Smooth muscle cell (in vitro differentiated cells): ENCODE measurements at regions not wholly inside any gene's neighbourhood (a gene's known extent, or its start where the extent isn't known, plus 50 kb on each side); places are given as distances from the start of the nearest gene placed in this dataset.

Source experiments
- DNase-seq: peaks from one replicate; lab custom pipeline; 2025; ENCODE audit not compliant: unreplicated experiment; lab: John Stamatoyannopoulos, UW
- H2AFZ ChIP-seq: fragments of 200-600 bp; sonication (generic); 2 replicates; pipeline ENCODE4 v1.6.0; 2016; ENCODE audit warnings: antibody characterized with exemption, low read depth, mild to moderate bottlenecking
- H3F3A ChIP-seq: fragments of 200-600 bp; sonication (generic); 2 replicates; pipeline ENCODE4 v1.6.0; 2017; ENCODE audit warnings: antibody characterized with exemption, low read depth
- H3K27ac ChIP-seq: fragments of 200-600 bp; sonication (generic); 2 replicates; pipeline ENCODE4 v1.5.1; 2016; ENCODE audit warnings: low read depth, mild to moderate bottlenecking
- H3K27me3 ChIP-seq: fragments of 200-600 bp; sonication (generic); 2 replicates; pipeline ENCODE4 v1.6.1; 2016; ENCODE audit warnings: low read depth, mild to moderate bottlenecking
- H3K36me3 ChIP-seq: fragments of 200-600 bp; sonication (generic); 2 replicates; pipeline ENCODE4 v1.5.1; 2016; ENCODE audit warnings: low read depth
- H3K4me1 ChIP-seq: fragments of 200-600 bp; sonication (generic); 2 replicates; pipeline ENCODE4 v1.5.1; 2016; ENCODE audit warnings: low read depth
- H3K4me2 ChIP-seq: fragments of 200-600 bp; sonication (generic); 2 replicates; pipeline ENCODE4 v1.6.0; 2016; ENCODE audit warnings: mild to moderate bottlenecking
- H3K4me3 ChIP-seq: fragments of 200-600 bp; sonication (generic); 2 replicates; pipeline ENCODE4 v1.5.1; 2016; ENCODE audit warnings: mild to moderate bottlenecking
- H3K79me2 ChIP-seq: fragments of 200-600 bp; sonication (generic); 2 replicates; pipeline ENCODE4 v1.6.0; 2016; ENCODE audit warnings: low read depth, mild to moderate bottlenecking
- H3K9ac ChIP-seq: fragments of 200-600 bp; sonication (generic); 2 replicates; pipeline ENCODE4 v1.6.0; 2016; ENCODE audit warnings: low read depth
- H3K9me3 ChIP-seq: fragments of 200-600 bp; sonication (generic); replicated peaks from 2 replicates; pipeline ENCODE4 v1.5.1; 2016; ENCODE audit warnings: low read depth
- H4K20me1 ChIP-seq: fragments of 200-600 bp; sonication (generic); 2 replicates; pipeline ENCODE4 v1.6.0; 2016; ENCODE audit warnings: low read depth
- WGBS: methylation state at CpG from one replicate; pipeline ENCODE4 v1.1.7; 2016; ENCODE audit warnings: low lambda C conversion rate; 5-methylcytosine and 5-hydroxymethylcytosine counted together
- TF ChIP-seq, protein P1 (sequence below): fragments of 200-600 bp; sonication (generic); IDR thresholded peaks from 2 replicates; pipeline ENCODE4 v1.5.1; 2017; ENCODE audit warnings: borderline replicate concordance, mild to moderate bottlenecking, antibody characterized with exemption; ENCODE audit not compliant: insufficient read depth, poor library complexity, severe bottlenecking

DNA sequence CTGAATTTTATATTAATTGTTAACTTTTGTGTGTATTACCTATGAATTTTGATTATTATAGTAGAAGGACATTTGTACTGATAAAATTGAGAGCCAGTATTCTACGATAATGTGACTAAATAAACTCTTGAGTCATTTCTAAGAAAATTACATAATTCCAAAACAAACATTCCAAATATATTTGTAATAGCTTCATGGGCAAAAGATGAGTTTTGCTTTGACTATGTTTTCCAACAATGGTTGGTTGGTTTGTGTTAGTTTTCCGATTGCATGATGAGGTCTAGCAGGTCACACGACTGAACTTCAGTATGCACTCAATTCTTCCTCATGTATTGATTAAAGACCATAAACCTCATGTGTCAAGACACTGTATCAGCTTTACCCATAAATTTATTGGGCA, 71.7 kb upstream of the WDR75 start:
- 75% methylated on average over 3 of the region's 3 CpGs for WGBS
- Histone ChIP-seq H3K4me1 (no peaks in the 10 kb centered on the region), H3K9me3 (no peaks in the 10 kb centered on the region), H3K9ac (no peak overlapping the region), H4K20me1 (no peaks in the 10 kb centered on the region), H3K79me2 (no peaks in the 10 kb centered on the region), H3K4me2 (no peak overlapping the region), H3F3A (no peaks in the 10 kb centered on the region), H3K27ac (no peak overlapping the region), H3K27me3 (no peaks in the 10 kb centered on the region), H2AFZ (no peak overlapping the region), H3K36me3 (no peaks in the 10 kb centered on the region), H3K4me3 (no peak overlapping the region)
- no peak for DNase-seq
- TF ChIP-seq, protein P1, sequence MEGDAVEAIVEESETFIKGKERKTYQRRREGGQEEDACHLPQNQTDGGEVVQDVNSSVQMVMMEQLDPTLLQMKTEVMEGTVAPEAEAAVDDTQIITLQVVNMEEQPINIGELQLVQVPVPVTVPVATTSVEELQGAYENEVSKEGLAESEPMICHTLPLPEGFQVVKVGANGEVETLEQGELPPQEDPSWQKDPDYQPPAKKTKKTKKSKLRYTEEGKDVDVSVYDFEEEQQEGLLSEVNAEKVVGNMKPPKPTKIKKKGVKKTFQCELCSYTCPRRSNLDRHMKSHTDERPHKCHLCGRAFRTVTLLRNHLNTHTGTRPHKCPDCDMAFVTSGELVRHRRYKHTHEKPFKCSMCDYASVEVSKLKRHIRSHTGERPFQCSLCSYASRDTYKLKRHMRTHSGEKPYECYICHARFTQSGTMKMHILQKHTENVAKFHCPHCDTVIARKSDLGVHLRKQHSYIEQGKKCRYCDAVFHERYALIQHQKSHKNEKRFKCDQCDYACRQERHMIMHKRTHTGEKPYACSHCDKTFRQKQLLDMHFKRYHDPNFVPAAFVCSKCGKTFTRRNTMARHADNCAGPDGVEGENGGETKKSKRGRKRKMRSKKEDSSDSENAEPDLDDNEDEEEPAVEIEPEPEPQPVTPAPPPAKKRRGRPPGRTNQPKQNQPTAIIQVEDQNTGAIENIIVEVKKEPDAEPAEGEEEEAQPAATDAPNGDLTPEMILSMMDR: no peak

DNA sequence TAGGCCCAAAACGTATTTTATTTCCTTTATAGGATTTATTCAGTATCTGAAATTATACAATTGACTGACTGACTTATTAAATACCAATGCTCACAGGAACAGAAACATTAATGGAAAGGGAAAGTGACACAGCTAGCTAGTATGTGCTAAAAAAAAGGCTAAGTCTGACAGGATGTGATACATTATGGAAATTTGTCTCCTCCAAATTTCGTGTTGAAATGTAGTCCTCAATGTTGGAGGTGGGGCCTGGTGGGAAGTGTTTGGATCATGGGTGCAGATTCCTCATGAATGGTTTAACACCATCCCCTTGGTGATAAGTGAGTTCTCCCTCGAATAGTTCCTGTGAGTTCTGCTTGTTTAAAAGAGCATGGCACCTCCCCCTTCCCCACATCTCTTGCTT, 70.6 kb upstream of the WDR75 start:
- H2AFZ ChIP-seq: no peak overlapping the region
- no peaks in the 10 kb centered on the region for H3F3A ChIP-seq
- no peaks in the 10 kb centered on the region for H3K27me3 ChIP-seq
- no peaks in the 10 kb centered on the region for H3K9me3 ChIP-seq
- TF ChIP-seq, protein P1: no peak
- H3K27ac ChIP-seq: no peak overlapping the region
- WGBS: 51% methylated on average over 3 of the region's 3 CpGs
- H3K9ac ChIP-seq: no peak overlapping the region
- no peak overlapping the region for H3K4me2 ChIP-seq
- H3K36me3 ChIP-seq: no peaks in the 10 kb centered on the region
- no peaks in the 10 kb centered on the region for H3K4me1 ChIP-seq
- no peak for DNase-seq
- no peak overlapping the region for H3K4me3 ChIP-seq
- H4K20me1 ChIP-seq: no peaks in the 10 kb centered on the region
- no peaks in the 10 kb centered on the region for H3K79me2 ChIP-seq

DNA sequence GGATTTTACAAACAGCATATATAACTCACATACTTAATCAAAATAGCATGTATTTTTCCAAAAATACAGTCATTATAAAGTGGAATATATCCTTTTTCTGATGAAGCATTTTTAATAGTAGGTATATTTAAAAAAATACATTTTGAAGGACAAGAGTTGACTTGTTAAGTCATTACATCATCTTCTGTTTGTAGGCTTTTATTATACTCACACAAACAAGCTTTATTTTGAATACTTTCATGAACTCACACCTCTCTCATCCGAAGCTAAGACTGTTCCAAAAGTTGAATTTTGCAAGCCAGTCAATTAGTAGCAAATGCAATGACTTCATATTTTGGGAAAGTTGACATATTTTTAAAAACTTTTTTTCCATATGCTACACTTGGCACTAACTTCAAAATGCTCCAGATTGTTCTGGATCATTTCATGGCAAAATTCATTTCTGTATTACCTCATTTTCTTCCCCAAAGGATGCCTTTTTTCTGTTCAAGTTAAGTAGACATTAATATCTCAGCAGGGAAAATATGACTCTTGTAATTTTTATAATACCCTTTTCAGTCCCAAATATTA, 68.5 kb upstream of the WDR75 start:
- WGBS: 83% methylated on average over 1 of the region's 1 CpG
- Histone ChIP-seq H3F3A (no peaks in the 10 kb centered on the region), H3K79me2 (no peaks in the 10 kb centered on the region), H3K4me3 (no peak overlapping the region), H3K4me1 (no peaks in the 10 kb centered on the region), H4K20me1 (no peaks in the 10 kb centered on the region), H2AFZ (no peak overlapping the region), H3K9me3 (no peaks in the 10 kb centered on the region), H3K9ac (no peak overlapping the region), H3K36me3 (no peaks in the 10 kb centered on the region), H3K27me3 (no peaks in the 10 kb centered on the region), H3K27ac (no peak overlapping the region), H3K4me2 (no peak overlapping the region)
- TF ChIP-seq, protein P1: no peak
- no peak for DNase-seq

DNA sequence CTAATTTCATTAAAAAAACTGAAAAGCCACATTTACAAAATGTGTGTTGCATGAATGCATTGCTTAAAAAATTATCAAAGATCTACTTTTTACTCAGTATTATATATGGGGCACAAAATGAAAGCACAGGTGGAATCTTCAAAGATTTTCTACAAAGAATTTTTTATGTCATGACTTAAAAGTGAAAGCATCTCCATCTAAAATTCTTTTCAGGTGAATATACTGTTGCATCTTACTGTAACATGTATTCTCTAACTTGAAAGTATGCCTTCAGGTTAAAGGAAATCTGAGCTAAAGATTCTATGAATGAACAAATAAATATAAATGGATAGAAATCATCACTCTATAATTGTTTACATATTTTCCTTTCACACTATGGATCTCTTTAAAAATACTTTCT, 66.8 kb upstream of the WDR75 start:
- Histone ChIP-seq H3K36me3 (no peaks in the 10 kb centered on the region), H3K79me2 (no peaks in the 10 kb centered on the region), H3K4me2 (no peak overlapping the region), H3K27me3 (no peaks in the 10 kb centered on the region), H3K9me3 (no peaks in the 10 kb centered on the region), H3K27ac (no peak overlapping the region), H2AFZ (no peak overlapping the region), H3K4me1 (no peaks in the 10 kb centered on the region), H3K9ac (no peak overlapping the region), H3F3A (no peaks in the 10 kb centered on the region), H3K4me3 (no peak overlapping the region), H4K20me1 (no peaks in the 10 kb centered on the region)
- TF ChIP-seq, protein P1: no peak
- DNase-seq: no peak
